Central memory CD4-positive, alpha-beta T cell (primary cell): ENCODE measurements at regions not wholly inside any gene's neighbourhood (a gene's known extent, or its start where the extent isn't known, plus 50 kb on each side); places are given as distances from the start of the nearest gene placed in this dataset.
"Not testable (repeated sequence)": the region's sequence is repeated elsewhere in the genome, so short reads cannot be mapped to it uniquely, and the experiment has no call there.

ENCODE experiments used
- DNase-seq: peaks from one replicate; pipeline ENCODE4 v3.0.0; 2022

- no peak for DNase-seq
These were observed 106.3 kb upstream of the SPATA12 start for GRCh38 chr3:56954125-56954524.

- DNase-seq: no peak
These were observed 107.6 kb upstream of the SPATA12 start for GRCh38 chr3:56952846-56953245.

- no peak for DNase-seq
These were observed 108.4 kb upstream of the SPATA12 start for GRCh38 chr3:56952061-56952460.

GRCh38 chr3:56951366-56951765 lies 109.1 kb upstream of the SPATA12 start:
- DNase-seq: no peak

- peak; percentile 12 for DNase-seq
These were observed 115.1 kb upstream of the SPATA12 start for GRCh38 chr3:56945378-56945777.

GRCh38 chr3:56942523-56942922 lies 117.9 kb upstream of the SPATA12 start:
- no peak for DNase-seq

GRCh38 chr3:56940976-56941375 lies 119.5 kb upstream of the SPATA12 start:
- no peak for DNase-seq

GRCh38 chr3:56940321-56940720 lies 120.1 kb upstream of the SPATA12 start:
- no peak for DNase-seq

- no peak for DNase-seq
These were observed 120.6 kb upstream of the SPATA12 start for GRCh38 chr3:56939834-56940233.

GRCh38 chr3:56938530-56938929 lies 121.9 kb upstream of the SPATA12 start:
- DNase-seq: no peak

- no peak for DNase-seq
These were observed 122.9 kb upstream of the SPATA12 start for GRCh38 chr3:56937580-56937979.

GRCh38 chr3:56935811-56936210 lies 124.7 kb upstream of the SPATA12 start:
- DNase-seq: no peak

GRCh38 chr3:56934481-56934880 lies 126.0 kb upstream of the SPATA12 start:
- DNase-seq: not testable (repeated sequence)

GRCh38 chr3:56933803-56934202 lies 126.7 kb upstream of the SPATA12 start:
- DNase-seq: no peak

GRCh38 chr3:56932866-56933265 lies 127.6 kb upstream of the SPATA12 start:
- no peak for DNase-seq

GRCh38 chr3:56931836-56932235 lies 128.6 kb upstream of the SPATA12 start:
- DNase-seq: no peak

- DNase-seq: no peak
These were observed 129.0 kb upstream of the ARHGEF3 start for GRCh38 chr3:56930706-56931105.

- no peak for DNase-seq
These were observed 128.3 kb upstream of the ARHGEF3 start for GRCh38 chr3:56929809-56930615.

GRCh38 chr3:56928379-56929068 lies 126.8 kb upstream of the ARHGEF3 start:
- peak; percentile 53 for DNase-seq

- no peak for DNase-seq
These were observed 126.1 kb upstream of the ARHGEF3 start for GRCh38 chr3:56927855-56928254.

GRCh38 chr3:56926947-56927282 lies 125.2 kb upstream of the ARHGEF3 start:
- DNase-seq: no peak

GRCh38 chr3:56926243-56926946 lies 124.6 kb upstream of the ARHGEF3 start:
- no peak for DNase-seq

- DNase-seq: not testable (repeated sequence)
These were observed 123.0 kb upstream of the ARHGEF3 start for GRCh38 chr3:56924700-56925099.
